WI38 (cell line): ENCODE measurements at regions not wholly inside any gene's neighbourhood (a gene's known extent, or its start where the extent isn't known, plus 50 kb on each side); places are given as distances from the start of the nearest gene placed in this dataset.

ENCODE experiments used
- H3K4me3 ChIP-seq: 2 replicates; pipeline ENCODE4 v1.5.1; 2011; ENCODE audit warnings: low read depth, mild to moderate bottlenecking, control low read depth, low read length
- TF ChIP-seq, protein P1 (sequence below): IDR thresholded peaks from 2 replicates; pipeline ENCODE4 v1.5.1; 2012; ENCODE audit warnings: low read depth, mild to moderate bottlenecking, control low read depth, low read length

GRCh38 chr17:52738791-52739190 lies 580.3 kb upstream of the CA10 start:
- no peak overlapping the region for H3K4me3 ChIP-seq
- TF ChIP-seq, protein P1, sequence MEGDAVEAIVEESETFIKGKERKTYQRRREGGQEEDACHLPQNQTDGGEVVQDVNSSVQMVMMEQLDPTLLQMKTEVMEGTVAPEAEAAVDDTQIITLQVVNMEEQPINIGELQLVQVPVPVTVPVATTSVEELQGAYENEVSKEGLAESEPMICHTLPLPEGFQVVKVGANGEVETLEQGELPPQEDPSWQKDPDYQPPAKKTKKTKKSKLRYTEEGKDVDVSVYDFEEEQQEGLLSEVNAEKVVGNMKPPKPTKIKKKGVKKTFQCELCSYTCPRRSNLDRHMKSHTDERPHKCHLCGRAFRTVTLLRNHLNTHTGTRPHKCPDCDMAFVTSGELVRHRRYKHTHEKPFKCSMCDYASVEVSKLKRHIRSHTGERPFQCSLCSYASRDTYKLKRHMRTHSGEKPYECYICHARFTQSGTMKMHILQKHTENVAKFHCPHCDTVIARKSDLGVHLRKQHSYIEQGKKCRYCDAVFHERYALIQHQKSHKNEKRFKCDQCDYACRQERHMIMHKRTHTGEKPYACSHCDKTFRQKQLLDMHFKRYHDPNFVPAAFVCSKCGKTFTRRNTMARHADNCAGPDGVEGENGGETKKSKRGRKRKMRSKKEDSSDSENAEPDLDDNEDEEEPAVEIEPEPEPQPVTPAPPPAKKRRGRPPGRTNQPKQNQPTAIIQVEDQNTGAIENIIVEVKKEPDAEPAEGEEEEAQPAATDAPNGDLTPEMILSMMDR, result no peak

DNA sequence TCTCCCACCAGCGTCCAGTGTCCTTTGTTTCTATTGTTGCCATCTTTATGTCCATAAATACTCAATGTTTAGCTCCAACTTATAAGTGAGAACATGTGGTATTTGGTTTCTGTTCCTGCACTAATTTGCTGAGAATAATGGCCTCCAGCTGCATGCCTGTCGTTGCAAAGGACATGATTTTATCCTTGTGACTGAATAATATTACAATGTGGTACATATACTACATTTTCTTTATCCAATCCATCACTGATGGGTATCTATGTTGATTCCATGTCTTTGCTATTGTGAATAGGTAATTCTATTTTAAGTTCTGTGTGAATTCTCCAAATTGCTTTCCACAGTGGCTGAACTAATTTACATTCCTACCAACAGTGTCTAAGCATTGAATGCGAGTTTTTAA lies 578.6 kb upstream of the CA10 start:
- TF ChIP-seq, protein P1, result no peak
- no peak overlapping the region for H3K4me3 ChIP-seq

DNA sequence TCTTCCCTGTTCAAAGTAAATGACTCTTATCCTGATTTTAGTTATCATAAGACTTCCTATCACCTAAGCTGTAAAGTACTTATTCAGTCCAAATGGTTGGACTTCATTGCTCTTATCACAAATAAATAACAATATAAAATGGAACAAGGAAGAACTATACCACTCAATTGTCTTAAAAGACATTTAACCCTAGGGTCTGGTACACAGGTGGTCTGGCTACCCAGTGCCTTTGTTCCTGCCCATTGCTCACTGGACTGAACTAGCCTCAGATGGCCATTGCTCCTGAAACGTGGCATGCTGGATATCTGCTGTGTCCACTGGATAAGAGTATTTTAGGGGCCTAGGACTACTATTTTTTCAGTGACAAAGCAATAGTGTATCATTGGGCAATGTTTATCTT lies 574.3 kb upstream of the CA10 start:
- TF ChIP-seq, protein P1, result no peak
- no peak overlapping the region for H3K4me3 ChIP-seq

DNA sequence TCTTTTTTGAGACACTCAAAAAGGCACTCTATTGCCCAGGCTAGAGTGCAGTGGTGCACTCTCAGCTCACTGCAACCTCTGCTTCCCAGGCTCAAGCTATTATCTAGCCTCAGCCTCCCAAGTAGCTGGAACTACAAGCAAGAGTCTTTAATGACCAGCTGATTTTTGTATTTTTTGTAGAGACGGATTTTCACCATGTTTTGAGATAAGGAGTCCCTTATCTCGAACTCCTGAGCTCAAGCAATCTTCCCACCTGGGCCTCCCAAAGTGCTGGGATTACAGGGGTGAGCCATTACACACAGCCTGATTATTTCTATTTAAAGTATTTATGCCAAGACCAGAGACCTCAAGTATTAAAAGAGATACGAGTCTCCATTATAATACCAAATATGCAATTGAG lies 566.1 kb upstream of the CA10 start:
- TF ChIP-seq, protein P1, result no peak
- H3K4me3 ChIP-seq, result no peak overlapping the region

GRCh38 chr17:52721910-52722309 lies 563.4 kb upstream of the CA10 start:
- H3K4me3 ChIP-seq, result no peak overlapping the region
- TF ChIP-seq, protein P1, result no peak

GRCh38 chr17:52710363-52710901 lies 551.9 kb upstream of the CA10 start:
- TF ChIP-seq, protein P1, result no peak
- no peak overlapping the region for H3K4me3 ChIP-seq

- TF ChIP-seq, protein P1, result no peak
- no peak overlapping the region for H3K4me3 ChIP-seq
These were observed 551.2 kb upstream of the CA10 start for GRCh38 chr17:52709724-52710123.
